ENCODE measurements at regions not wholly inside any gene's neighbourhood (a gene's known extent, or its start where the extent isn't known, plus 50 kb on each side); places are given as distances from the start of the nearest gene placed in this dataset.

- DNase-seq (ENCODE audit: low read depth, low spot score) (no peak), FAIRE-seq (no peak)
- POLR2A ChIA-PET: no interaction called here
- Histone ChIP-seq H3K27ac (ENCODE audit: insufficient read depth, low read depth, low read length) (no peak overlapping the region), H4K20me1 (replicated peaks; ENCODE audit: control insufficient read depth, extremely low read depth, insufficient read depth, low read length) (no peaks in the 10 kb centered on the region), H3K4me3 (replicated peaks in 1 of 3; ENCODE audit: insufficient read depth in 1 of 3, low read depth in 1 of 3, low read length in 3 of 3) (no peak overlapping the region), H3K4me2 (ENCODE audit: insufficient read depth, low read length) (no peak overlapping the region), H3K4me1 (ENCODE audit: control insufficient read depth, extremely low read depth, insufficient read depth, low read length) (no peaks in the 10 kb centered on the region), H3K9me1 (replicated peaks; ENCODE audit: control insufficient read depth, extremely low read depth, insufficient read depth, low read length) (no peaks in the 10 kb centered on the region), H3K9ac (replicated peaks; ENCODE audit: extremely low read depth, insufficient read depth, low read length) (no peak overlapping the region), H3K27me3 (ENCODE audit: control insufficient read depth in 2 of 2, insufficient read depth in 2 of 2, low read length in 2 of 2) (no peaks in the 10 kb centered on the region), H3K9me3 (replicated peaks; ENCODE audit: control insufficient read depth, insufficient read depth, low read length) (no peaks in the 10 kb centered on the region), H3K79me2 (ENCODE audit: control insufficient read depth, insufficient read depth, low read length) (no peaks in the 10 kb centered on the region), H2AFZ (ENCODE audit: low read depth, low read length) (no peak overlapping the region), H3K36me3 (ENCODE audit: control insufficient read depth in 2 of 2, extremely low read depth in 1 of 2, insufficient read depth in 2 of 2, low read length in 2 of 2) (no peaks in the 10 kb centered on the region)
- dilution Hi-C loops (cut with MboI; ENCODE audit: extremely low pct_ligation_motif_present, low sequenced_read_pairs): no loop called here
- CTCF ChIA-PET: no interaction called here
- TF ChIP-seq, protein P1, sequence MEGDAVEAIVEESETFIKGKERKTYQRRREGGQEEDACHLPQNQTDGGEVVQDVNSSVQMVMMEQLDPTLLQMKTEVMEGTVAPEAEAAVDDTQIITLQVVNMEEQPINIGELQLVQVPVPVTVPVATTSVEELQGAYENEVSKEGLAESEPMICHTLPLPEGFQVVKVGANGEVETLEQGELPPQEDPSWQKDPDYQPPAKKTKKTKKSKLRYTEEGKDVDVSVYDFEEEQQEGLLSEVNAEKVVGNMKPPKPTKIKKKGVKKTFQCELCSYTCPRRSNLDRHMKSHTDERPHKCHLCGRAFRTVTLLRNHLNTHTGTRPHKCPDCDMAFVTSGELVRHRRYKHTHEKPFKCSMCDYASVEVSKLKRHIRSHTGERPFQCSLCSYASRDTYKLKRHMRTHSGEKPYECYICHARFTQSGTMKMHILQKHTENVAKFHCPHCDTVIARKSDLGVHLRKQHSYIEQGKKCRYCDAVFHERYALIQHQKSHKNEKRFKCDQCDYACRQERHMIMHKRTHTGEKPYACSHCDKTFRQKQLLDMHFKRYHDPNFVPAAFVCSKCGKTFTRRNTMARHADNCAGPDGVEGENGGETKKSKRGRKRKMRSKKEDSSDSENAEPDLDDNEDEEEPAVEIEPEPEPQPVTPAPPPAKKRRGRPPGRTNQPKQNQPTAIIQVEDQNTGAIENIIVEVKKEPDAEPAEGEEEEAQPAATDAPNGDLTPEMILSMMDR (IDR thresholded peaks at IDR 0.05; ENCODE audit: extremely low read depth in 1 of 2, insufficient read depth in 1 of 2, low read depth in 1 of 2, low read length in 2 of 2): no peak
- TF ChIP-seq EZH2 (IDR thresholded peaks at IDR 0.05; ENCODE audit: borderline replicate concordance, low read depth, low read length, severe bottlenecking) (no peak), JUN (IDR thresholded peaks at IDR 0.05; ENCODE audit: borderline replicate concordance, insufficient read depth, insufficient read length, low read depth) (no peak)
- TF ChIP-seq, protein P2, sequence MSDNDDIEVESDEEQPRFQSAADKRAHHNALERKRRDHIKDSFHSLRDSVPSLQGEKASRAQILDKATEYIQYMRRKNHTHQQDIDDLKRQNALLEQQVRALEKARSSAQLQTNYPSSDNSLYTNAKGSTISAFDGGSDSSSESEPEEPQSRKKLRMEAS (IDR thresholded peaks at IDR 0.05; ENCODE audit: insufficient read depth, insufficient read length): no peak
- intact Hi-C loops (cut with micrococcal nuclease): no loop called here
- BruUV-seq (replicated peaks): no TSS peak
These were observed 895.9 kb downstream of the TLE4 start for GRCh38 chr9:80467632-80468031.

GRCh38 chr9:80465556-80465955 lies 893.8 kb downstream of the TLE4 start:
- H3K9me3 ChIP-seq (replicated peaks; ENCODE audit: control insufficient read depth, insufficient read depth, low read length): no peaks in the 10 kb centered on the region
- BruUV-seq (replicated peaks): no TSS peak
- FAIRE-seq: no peak
- TF ChIP-seq, protein P1 (IDR thresholded peaks at IDR 0.05; ENCODE audit: extremely low read depth in 1 of 2, insufficient read depth in 1 of 2, low read depth in 1 of 2, low read length in 2 of 2): no peak
- TF ChIP-seq POLR2AphosphoS5 (IDR thresholded peaks at IDR 0.05; ENCODE audit: insufficient read depth, low read depth, low read length) (no peak), GATA2 (IDR thresholded peaks at IDR 0.05; ENCODE audit: insufficient read depth, insufficient read length, low read depth, low read length) (no peak), POLR2A (IDR thresholded peaks at IDR 0.05; ENCODE audit: low read depth, low read length) (no peak), FOS (IDR thresholded peaks at IDR 0.05; ENCODE audit: borderline replicate concordance, insufficient read depth, low read length) (no peak), MYC (IDR thresholded peaks at IDR 0.05; ENCODE audit: low read depth, low read length) (no peak), JUN (IDR thresholded peaks at IDR 0.05; ENCODE audit: borderline replicate concordance, insufficient read depth, insufficient read length, low read depth) (no peak), EZH2 (IDR thresholded peaks at IDR 0.05; ENCODE audit: borderline replicate concordance, low read depth, low read length, severe bottlenecking) (no peak)
- TF ChIP-seq, protein P2 (IDR thresholded peaks at IDR 0.05; ENCODE audit: insufficient read depth, insufficient read length): no peak
- H3K9me1 ChIP-seq (replicated peaks; ENCODE audit: control insufficient read depth, extremely low read depth, insufficient read depth, low read length): no peaks in the 10 kb centered on the region
- H3K9ac ChIP-seq (replicated peaks; ENCODE audit: extremely low read depth, insufficient read depth, low read length): no peak overlapping the region
- ChIA-PET POLR2A (no interaction called here), CTCF (no interaction called here)
- H3K79me2 ChIP-seq (ENCODE audit: control insufficient read depth, insufficient read depth, low read length): no peaks in the 10 kb centered on the region
- intact Hi-C loops (cut with micrococcal nuclease): no loop called here
- no peak overlapping the region for H3K4me3 ChIP-seq (replicated peaks in 1 of 3; ENCODE audit: insufficient read depth in 1 of 3, low read depth in 1 of 3, low read length in 3 of 3)
- no peaks in the 10 kb centered on the region for H3K36me3 ChIP-seq (ENCODE audit: control insufficient read depth in 2 of 2, extremely low read depth in 1 of 2, insufficient read depth in 2 of 2, low read length in 2 of 2)
- H3K27ac ChIP-seq (ENCODE audit: insufficient read depth, low read depth, low read length): no peak overlapping the region
- no peaks in the 10 kb centered on the region for H4K20me1 ChIP-seq (replicated peaks; ENCODE audit: control insufficient read depth, extremely low read depth, insufficient read depth, low read length)
- no peaks in the 10 kb centered on the region for H3K27me3 ChIP-seq (ENCODE audit: control insufficient read depth in 2 of 2, insufficient read depth in 2 of 2, low read length in 2 of 2)
- no peaks in the 10 kb centered on the region for H3K4me1 ChIP-seq (ENCODE audit: control insufficient read depth, extremely low read depth, insufficient read depth, low read length)
- H3K4me2 ChIP-seq (ENCODE audit: insufficient read depth, low read length): no peak overlapping the region
- no peak for DNase-seq (ENCODE audit: low read depth, low spot score)
- dilution Hi-C loops (cut with MboI; ENCODE audit: extremely low pct_ligation_motif_present, low sequenced_read_pairs): no loop called here
- H2AFZ ChIP-seq (ENCODE audit: low read depth, low read length): no peak overlapping the region
